ENCODE measurements at regions not wholly inside any gene's neighbourhood (a gene's known extent, or its start where the extent isn't known, plus 50 kb on each side); places are given as distances from the start of the nearest gene placed in this dataset.

DNA sequence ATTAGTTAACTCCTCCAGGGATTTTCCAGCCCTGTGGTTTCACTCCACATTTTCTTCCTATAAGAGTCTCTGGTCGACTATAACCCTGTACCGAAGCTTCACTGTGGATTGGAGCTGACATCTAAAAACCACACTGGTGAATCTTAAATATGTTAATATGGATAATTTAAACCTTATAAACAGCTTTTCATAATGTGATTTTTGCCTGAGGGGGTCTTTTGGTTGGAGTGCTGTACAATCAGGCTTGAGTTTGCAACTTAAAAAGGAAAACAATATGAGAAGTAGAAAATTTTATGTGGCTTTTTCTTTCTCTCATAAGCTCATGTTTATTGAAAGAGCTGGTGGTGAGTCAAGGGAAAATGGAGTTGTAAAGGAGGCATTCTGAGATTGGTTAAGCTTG is 313.7 kb downstream of the VPS13C start:
- H3K36me3 ChIP-seq = no peaks in the 10 kb centered on the region
- no peaks in the 10 kb centered on the region for H3K27me3 ChIP-seq
- H3K4me1 ChIP-seq = no peaks in the 10 kb centered on the region
- H3K27ac ChIP-seq = no peak overlapping the region
- H3K9me3 ChIP-seq = no peaks in the 10 kb centered on the region
- intact Hi-C loops (cut with DNase I; ENCODE audit: low total_unique reads) = no loop called here
- DNase-seq = no peak
- TF ChIP-seq, protein P1, sequence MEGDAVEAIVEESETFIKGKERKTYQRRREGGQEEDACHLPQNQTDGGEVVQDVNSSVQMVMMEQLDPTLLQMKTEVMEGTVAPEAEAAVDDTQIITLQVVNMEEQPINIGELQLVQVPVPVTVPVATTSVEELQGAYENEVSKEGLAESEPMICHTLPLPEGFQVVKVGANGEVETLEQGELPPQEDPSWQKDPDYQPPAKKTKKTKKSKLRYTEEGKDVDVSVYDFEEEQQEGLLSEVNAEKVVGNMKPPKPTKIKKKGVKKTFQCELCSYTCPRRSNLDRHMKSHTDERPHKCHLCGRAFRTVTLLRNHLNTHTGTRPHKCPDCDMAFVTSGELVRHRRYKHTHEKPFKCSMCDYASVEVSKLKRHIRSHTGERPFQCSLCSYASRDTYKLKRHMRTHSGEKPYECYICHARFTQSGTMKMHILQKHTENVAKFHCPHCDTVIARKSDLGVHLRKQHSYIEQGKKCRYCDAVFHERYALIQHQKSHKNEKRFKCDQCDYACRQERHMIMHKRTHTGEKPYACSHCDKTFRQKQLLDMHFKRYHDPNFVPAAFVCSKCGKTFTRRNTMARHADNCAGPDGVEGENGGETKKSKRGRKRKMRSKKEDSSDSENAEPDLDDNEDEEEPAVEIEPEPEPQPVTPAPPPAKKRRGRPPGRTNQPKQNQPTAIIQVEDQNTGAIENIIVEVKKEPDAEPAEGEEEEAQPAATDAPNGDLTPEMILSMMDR (IDR thresholded peaks at IDR 0.05) = no peak
- no peak overlapping the region for H3K4me3 ChIP-seq

- Histone ChIP-seq H3K4me1 (no peaks in the 10 kb centered on the region), H3K9me3 (no peaks in the 10 kb centered on the region), H3K4me3 (no peak overlapping the region), H3K27me3 (no peaks in the 10 kb centered on the region), H3K36me3 (no peaks in the 10 kb centered on the region), H3K27ac (no peak overlapping the region)
- TF ChIP-seq, protein P1 (IDR thresholded peaks at IDR 0.05) = no peak
- no peak for DNase-seq
- intact Hi-C loops (cut with DNase I; ENCODE audit: low total_unique reads) = no loop called here
Measured at GRCh38 chr15:61743345-61743909, 316.8 kb downstream of the VPS13C start.

DNA sequence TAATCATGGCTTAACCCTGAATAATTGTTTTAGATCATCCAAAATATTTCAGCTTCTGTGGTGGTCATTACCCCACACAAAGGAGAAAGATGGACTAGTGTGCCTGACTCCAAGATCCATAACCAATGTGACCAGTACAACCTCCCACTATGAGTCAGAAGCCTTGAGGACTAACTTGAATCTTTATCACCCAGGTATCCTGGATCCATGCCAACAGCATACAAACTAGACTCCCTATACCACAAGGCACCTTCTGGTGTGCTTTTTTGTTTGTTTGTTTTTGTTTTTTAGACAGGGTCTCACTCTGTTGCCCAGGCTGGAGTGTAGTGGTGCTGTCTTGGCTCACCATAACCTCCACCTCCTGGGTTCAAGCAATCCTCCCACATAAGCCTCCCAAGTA is 317.7 kb downstream of the VPS13C start:
- Histone ChIP-seq H3K4me1 (no peaks in the 10 kb centered on the region), H3K9me3 (no peaks in the 10 kb centered on the region), H3K4me3 (no peak overlapping the region), H3K36me3 (no peaks in the 10 kb centered on the region), H3K27me3 (no peaks in the 10 kb centered on the region), H3K27ac (no peak overlapping the region)
- intact Hi-C loops (cut with DNase I; ENCODE audit: low total_unique reads) = no loop called here
- TF ChIP-seq, protein P1 (IDR thresholded peaks at IDR 0.05) = no peak
- DNase-seq = no peak

GRCh38 chr15:61736790-61737189 is 323.5 kb downstream of the VPS13C start:
- H3K4me1 ChIP-seq = no peaks in the 10 kb centered on the region
- no peak overlapping the region for H3K27ac ChIP-seq
- no peaks in the 10 kb centered on the region for H3K9me3 ChIP-seq
- H3K27me3 ChIP-seq = no peaks in the 10 kb centered on the region
- intact Hi-C loops (cut with DNase I; ENCODE audit: low total_unique reads) = no loop called here
- no peak for DNase-seq
- no peaks in the 10 kb centered on the region for H3K36me3 ChIP-seq
- H3K4me3 ChIP-seq = no peak overlapping the region
- TF ChIP-seq, protein P1 (IDR thresholded peaks at IDR 0.05) = no peak

DNA sequence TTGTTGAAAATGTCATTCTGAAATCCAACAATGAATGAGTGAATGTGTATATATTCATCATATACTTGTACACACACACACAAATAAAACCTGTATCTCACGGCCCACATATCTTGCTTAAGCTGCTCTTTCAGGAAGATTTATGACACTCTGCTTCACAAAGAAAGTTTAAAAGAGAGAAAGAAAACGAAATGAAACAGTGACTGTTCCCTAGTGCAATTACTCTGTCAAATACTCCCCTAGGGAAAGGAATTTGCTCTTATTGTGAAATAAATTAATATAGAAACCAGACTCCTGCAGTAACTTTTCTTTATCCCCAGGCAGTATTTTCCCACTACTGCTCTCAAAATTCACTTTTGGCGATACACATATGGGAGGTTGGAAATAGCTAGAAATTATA is 329.1 kb downstream of the VPS13C start:
- intact Hi-C loops (cut with DNase I; ENCODE audit: low total_unique reads) = no loop called here
- H3K27me3 ChIP-seq = no peaks in the 10 kb centered on the region
- no peaks in the 10 kb centered on the region for H3K4me1 ChIP-seq
- no peaks in the 10 kb centered on the region for H3K36me3 ChIP-seq
- H3K4me3 ChIP-seq = no peak overlapping the region
- TF ChIP-seq, protein P1 (IDR thresholded peaks at IDR 0.05) = no peak
- H3K9me3 ChIP-seq = no peaks in the 10 kb centered on the region
- H3K27ac ChIP-seq = no peak overlapping the region
- no peak for DNase-seq

- Histone ChIP-seq H3K9me3 (no peaks in the 10 kb centered on the region), H3K4me1 (no peaks in the 10 kb centered on the region), H3K27me3 (no peaks in the 10 kb centered on the region), H3K4me3 (no peak overlapping the region), H3K36me3 (no peaks in the 10 kb centered on the region), H3K27ac (no peak overlapping the region)
- TF ChIP-seq, protein P1 (IDR thresholded peaks at IDR 0.05) = no peak
- no peak for DNase-seq
- intact Hi-C loops (cut with DNase I; ENCODE audit: low total_unique reads) = no loop called here
Measured at GRCh38 chr15:61729646-61730045, 330.6 kb downstream of the VPS13C start.

All from tibial artery (tissue), 4 donors.